ENCODE measurements at regions not wholly inside any gene's neighbourhood (a gene's known extent, or its start where the extent isn't known, plus 50 kb on each side); places are given as distances from the start of the nearest gene placed in this dataset.

DNA sequence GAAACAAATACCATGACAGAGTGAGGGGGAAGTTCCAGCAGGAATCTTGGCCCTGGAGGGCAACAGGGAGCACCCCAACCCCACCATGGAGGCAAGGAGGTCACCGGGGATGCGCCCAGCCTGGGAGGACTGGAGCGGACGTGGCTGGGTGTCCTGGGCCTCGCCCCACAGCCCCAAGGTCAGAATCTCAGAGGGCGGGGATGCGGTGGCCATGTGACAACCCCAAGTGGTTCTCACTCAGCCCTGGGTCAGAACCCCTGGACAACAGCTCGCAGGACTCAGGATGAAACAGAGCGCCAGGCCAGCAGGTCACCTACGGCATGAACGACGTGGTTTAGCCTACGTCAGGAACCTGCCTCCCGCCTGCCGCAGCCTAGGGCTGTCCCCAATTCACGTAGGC is 64.0 kb upstream of the ZNF354A start:
- Histone ChIP-seq H3K4me1 (no peaks in the 10 kb centered on the region), H3K9me3 (no peaks in the 10 kb centered on the region), H3K4me3 (replicated peaks in 1 of 3) (no peak overlapping the region), H3K36me3 (no peaks in the 10 kb centered on the region), H3K27me3 (no peaks in the 10 kb centered on the region), H3K27ac (no peak overlapping the region)
- no peak for TF ChIP-seq POLR2A (IDR thresholded peaks at IDR 0.05)
- TF ChIP-seq, protein P1, sequence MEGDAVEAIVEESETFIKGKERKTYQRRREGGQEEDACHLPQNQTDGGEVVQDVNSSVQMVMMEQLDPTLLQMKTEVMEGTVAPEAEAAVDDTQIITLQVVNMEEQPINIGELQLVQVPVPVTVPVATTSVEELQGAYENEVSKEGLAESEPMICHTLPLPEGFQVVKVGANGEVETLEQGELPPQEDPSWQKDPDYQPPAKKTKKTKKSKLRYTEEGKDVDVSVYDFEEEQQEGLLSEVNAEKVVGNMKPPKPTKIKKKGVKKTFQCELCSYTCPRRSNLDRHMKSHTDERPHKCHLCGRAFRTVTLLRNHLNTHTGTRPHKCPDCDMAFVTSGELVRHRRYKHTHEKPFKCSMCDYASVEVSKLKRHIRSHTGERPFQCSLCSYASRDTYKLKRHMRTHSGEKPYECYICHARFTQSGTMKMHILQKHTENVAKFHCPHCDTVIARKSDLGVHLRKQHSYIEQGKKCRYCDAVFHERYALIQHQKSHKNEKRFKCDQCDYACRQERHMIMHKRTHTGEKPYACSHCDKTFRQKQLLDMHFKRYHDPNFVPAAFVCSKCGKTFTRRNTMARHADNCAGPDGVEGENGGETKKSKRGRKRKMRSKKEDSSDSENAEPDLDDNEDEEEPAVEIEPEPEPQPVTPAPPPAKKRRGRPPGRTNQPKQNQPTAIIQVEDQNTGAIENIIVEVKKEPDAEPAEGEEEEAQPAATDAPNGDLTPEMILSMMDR (IDR thresholded peaks at IDR 0.05): no peak
- intact Hi-C loops (cut with DNase I): no loop called here
- 91 to 93% methylated on average over 10 to 16 of the region's 16 CpGs for WGBS, 2 donors
- DNase-seq: no peak

DNA sequence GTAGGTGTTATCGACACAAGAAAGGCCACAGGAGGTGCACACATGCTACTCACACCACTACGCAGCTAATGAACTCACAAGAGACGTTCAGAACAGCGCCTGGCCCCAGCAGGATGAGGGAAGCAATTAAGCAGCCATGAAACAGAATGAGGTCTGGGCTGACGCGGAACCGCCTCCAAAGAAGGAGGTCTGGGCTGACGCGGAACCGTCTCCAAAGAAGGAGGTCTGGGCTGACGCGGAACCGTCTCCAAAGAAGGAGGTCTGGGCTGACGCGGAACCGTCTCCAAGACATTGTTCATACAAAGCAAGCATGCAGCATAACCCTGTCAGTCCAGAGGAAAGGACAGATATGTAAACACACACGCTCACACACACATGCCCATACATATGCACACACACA is 63.2 kb upstream of the ZNF354A start:
- no peak for TF ChIP-seq POLR2A (IDR thresholded peaks at IDR 0.05)
- TF ChIP-seq, protein P1 (IDR thresholded peaks at IDR 0.05): no peak
- no peaks in the 10 kb centered on the region for H3K27me3 ChIP-seq
- no peaks in the 10 kb centered on the region for H3K36me3 ChIP-seq
- no peak for DNase-seq
- H3K4me1 ChIP-seq: no peaks in the 10 kb centered on the region
- 93 to 97% methylated on average over 17 of the region's 17 CpGs for WGBS, 2 donors
- intact Hi-C loops (cut with DNase I): no loop called here
- no peak overlapping the region for H3K27ac ChIP-seq
- no peak overlapping the region for H3K4me3 ChIP-seq (replicated peaks in 1 of 3)
- no peaks in the 10 kb centered on the region for H3K9me3 ChIP-seq

DNA sequence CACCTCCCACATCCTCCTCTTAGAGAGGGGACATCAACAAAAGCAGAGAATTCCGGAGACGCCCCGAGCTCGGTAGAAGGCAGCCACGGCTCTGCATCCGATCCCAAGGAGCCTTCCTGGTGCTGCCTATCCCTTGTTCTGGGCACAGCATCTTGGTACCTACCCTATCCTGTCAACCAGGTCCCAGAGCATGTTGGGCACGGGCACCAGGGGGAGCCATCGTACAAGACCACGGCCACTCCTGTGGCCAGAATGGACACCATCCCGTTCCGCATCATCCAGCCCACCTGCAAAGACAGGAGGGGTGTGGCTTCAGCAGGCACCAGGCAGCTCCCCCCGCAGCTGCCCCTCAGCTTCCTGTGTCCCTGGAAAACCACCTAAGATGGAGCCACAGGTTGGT is 62.7 kb upstream of the ZNF354A start:
- no peak overlapping the region for H3K27ac ChIP-seq
- no peaks in the 10 kb centered on the region for H3K36me3 ChIP-seq
- H3K9me3 ChIP-seq: no peaks in the 10 kb centered on the region
- DNase-seq: peak; percentile 13 to 17
- H3K27me3 ChIP-seq: no peaks in the 10 kb centered on the region
- 59 to 73% methylated on average over 5 to 10 of the region's 12 CpGs for WGBS, 2 donors
- H3K4me3 ChIP-seq (replicated peaks in 1 of 3): no peak overlapping the region
- H3K4me1 ChIP-seq: no peaks in the 10 kb centered on the region
- TF ChIP-seq, protein P1 (IDR thresholded peaks at IDR 0.05): peak in 2 of 6 experiments; percentile 10 to 21
- TF ChIP-seq POLR2A (IDR thresholded peaks at IDR 0.05): no peak
- intact Hi-C loops (cut with DNase I): no loop called here

DNA sequence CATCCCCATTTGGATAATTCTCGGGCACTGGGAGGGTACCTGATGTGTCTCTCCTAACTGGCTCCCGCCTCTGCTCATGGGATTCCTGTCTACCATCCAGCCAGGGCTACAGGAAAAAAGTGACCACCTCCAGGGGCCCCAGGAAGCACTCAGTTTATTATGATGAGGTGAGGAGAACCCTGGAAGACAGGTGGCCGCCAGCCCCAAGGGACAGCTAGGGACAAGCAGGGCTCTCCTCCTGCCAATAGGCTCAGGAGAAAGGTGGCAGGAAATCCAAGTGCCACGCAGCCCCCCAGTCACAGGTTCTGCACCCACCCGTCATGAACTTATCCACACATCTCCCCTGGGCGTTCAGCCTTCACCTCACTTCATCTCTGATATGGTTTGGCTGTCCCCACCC is 61.5 kb upstream of the ZNF354A start:
- Histone ChIP-seq H3K27ac (no peak overlapping the region), H3K9me3 (no peaks in the 10 kb centered on the region), H3K4me3 (replicated peaks in 1 of 3) (no peak overlapping the region), H3K4me1 (no peaks in the 10 kb centered on the region), H3K36me3 (no peaks in the 10 kb centered on the region), H3K27me3 (no peaks in the 10 kb centered on the region)
- intact Hi-C loops (cut with DNase I): no loop called here
- TF ChIP-seq POLR2A (IDR thresholded peaks at IDR 0.05): no peak
- TF ChIP-seq, protein P1 (IDR thresholded peaks at IDR 0.05): no peak
- no peak for DNase-seq
- 80 to 83% methylated on average over 3 to 6 of the region's 6 CpGs for WGBS, 2 donors

DNA sequence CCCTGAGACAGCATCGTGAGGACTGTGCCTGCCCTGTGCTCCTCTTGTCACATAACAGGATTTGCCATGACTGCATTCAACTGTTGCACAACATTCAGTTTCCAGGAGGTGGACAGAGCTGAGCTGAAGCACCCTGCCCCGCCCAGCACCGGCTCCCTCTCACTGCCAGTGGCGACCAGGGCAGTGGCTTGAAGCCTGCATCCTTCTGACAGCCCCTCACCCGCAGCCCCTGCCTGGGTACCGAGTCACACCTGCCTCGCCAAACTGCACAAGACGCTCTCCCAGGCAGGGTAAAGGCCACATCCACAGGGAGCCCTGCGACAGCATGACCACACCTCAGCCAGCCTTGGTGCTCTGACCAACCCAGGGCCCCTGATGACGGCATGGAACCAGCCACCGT is 59.9 kb upstream of the ZNF354A start:
- intact Hi-C loops (cut with DNase I): no loop called here
- H3K4me1 ChIP-seq: no peaks in the 10 kb centered on the region
- H3K27me3 ChIP-seq: no peaks in the 10 kb centered on the region
- no peak for DNase-seq
- no peaks in the 10 kb centered on the region for H3K36me3 ChIP-seq
- WGBS, 2 donors: 78 to 81% methylated on average over 3 to 11 of the region's 11 CpGs
- no peak overlapping the region for H3K27ac ChIP-seq
- no peaks in the 10 kb centered on the region for H3K9me3 ChIP-seq
- H3K4me3 ChIP-seq (replicated peaks in 1 of 3): no peak overlapping the region
- TF ChIP-seq, protein P1 (IDR thresholded peaks at IDR 0.05): no peak
- no peak for TF ChIP-seq POLR2A (IDR thresholded peaks at IDR 0.05)

Measured in thyroid gland (tissue), 4 donors.